GM19023 (cell line): ENCODE measurements at regions not wholly inside any gene's neighbourhood (a gene's known extent, or its start where the extent isn't known, plus 50 kb on each side); places are given as distances from the start of the nearest gene placed in this dataset.

Experiments
- ATAC-seq: cut with Tn5 transposase; IDR thresholded peaks from one replicate; pipeline ENCODE4 v1.9.1; 2021; ENCODE audit warnings: mild to moderate bottlenecking, moderate library complexity; ENCODE audit not compliant: unreplicated experiment

- no peak for ATAC-seq
Measured at GRCh38 chr6:44630125-44631028, 242.9 kb downstream of the CDC5L start.

GRCh38 chr6:44631968-44632367, 244.5 kb downstream of the CDC5L start:
- ATAC-seq = no peak

- ATAC-seq = no peak
Measured at GRCh38 chr6:44634321-44634720, 246.8 kb downstream of the CDC5L start.

- ATAC-seq = no peak
Measured at GRCh38 chr6:44635486-44635885, 248.0 kb downstream of the CDC5L start.

DNA sequence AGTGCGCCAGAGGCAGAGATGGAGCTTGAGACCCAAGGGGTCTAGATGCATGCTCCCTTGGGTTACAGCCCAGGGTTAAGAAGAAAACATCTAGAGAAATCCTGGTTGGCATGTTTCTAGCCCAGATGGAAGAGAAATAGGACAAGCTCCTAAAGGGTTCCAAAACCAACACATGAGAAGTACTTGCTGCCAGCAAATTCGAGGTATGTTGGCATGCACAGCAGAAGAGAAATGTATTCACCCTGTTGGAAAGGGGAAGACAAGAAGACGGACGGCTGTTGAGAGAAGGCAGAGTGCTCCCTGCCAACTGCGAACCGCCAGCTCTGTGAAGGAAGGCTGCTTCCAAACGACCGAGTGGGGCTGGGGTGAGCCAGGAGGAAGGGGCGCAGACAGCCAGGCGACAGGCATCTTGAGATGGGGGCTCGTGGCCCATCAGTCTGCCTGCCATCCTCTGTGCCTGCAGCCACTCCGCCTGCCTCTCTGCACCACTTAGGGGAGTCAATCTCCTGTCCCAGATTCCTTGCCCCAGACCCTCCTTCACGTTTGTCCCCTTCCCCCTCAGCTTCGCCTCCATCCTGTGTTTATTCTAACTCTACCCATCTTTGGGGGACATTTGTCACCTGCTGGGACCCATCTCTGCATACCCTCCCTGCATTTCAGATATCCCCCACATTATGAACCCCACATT, 249.2 kb downstream of the CDC5L start:
- ATAC-seq = no peak

- no peak for ATAC-seq
Measured at GRCh38 chr6:44641344-44642031, 254.0 kb downstream of the CDC5L start.

- ATAC-seq = no peak
Measured at GRCh38 chr6:44642349-44642748, 254.8 kb downstream of the CDC5L start.

DNA sequence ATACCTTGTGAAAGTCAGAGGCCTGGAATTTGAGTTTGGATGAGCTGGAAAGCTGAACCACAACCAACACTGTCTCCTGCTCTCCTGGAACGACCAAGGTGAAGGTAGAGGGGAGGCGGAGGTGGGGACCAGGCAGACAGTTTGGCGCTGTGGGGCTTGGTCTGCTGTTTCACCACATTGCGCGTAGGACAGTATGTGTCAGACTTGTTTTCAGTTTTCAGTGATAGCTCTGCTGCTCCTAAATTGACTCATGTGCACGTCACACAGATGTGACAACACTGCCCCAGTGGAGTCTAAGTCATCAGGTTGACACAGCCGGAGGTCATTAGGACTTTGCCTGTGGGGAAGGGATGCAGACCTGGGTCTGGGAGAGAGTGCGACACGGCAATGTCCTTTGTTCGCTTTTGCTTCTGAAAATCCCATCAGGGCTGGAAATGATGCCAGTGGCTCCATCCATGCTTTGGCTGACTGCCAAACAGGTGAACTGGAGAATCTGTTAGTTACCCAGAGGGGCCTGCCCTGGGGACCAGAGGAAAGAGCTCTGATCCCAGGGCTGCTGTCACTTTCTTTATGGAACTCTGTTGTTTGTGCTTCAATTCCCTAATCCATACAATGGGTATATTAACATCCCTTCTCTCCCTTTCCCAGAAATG, 255.5 kb downstream of the CDC5L start:
- no peak for ATAC-seq

DNA sequence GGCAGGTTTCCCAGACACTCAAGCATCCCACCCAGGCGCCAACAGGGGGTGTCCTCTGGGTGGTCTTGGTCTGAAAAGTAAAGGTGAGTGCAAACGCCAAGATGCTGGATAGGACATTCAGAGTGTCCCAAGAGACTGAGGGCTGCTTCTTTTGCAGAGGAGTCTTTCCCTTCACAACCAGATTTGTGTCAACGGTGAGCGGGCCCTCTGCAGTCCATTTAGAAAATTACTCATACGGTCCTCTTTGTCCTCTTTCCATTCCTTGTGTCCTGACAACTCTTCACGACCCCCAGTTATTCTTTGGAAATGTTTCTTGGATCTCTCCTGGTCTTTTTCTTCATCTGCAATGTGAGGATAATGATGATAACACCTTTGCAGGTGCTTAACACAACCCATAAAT, 257.8 kb downstream of the CDC5L start:
- ATAC-seq = no peak

DNA sequence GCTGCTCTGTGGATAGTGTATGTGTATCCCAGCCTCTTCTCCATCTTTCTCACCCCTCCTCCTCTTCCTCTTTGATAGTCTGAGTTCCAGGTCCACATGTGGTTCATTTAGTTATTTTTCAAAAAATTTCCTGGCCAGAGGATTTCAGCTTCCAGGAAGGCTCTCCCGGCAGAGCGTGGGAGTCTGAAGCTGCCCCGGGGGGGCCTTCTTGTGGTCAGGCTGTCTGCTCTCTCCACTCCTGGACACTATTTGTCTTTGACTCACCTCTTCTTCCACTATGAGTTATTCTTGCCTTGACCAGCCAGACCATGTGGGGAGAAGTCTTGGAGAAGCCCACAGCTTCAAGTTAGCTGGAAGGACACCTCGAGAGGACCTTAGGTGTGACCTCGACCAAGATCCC, 258.8 kb downstream of the CDC5L start:
- ATAC-seq = no peak

GRCh38 chr6:44649365-44650025, 262.0 kb downstream of the CDC5L start:
- no peak for ATAC-seq

GRCh38 chr6:44650495-44650894, 263.0 kb downstream of the CDC5L start:
- ATAC-seq = no peak

- ATAC-seq = no peak
Measured at GRCh38 chr6:44650947-44651346, 263.4 kb downstream of the CDC5L start.

GRCh38 chr6:44651604-44652003, 264.1 kb downstream of the CDC5L start:
- no peak for ATAC-seq

GRCh38 chr6:44652547-44652946, 265.0 kb downstream of the CDC5L start:
- ATAC-seq = no peak

DNA sequence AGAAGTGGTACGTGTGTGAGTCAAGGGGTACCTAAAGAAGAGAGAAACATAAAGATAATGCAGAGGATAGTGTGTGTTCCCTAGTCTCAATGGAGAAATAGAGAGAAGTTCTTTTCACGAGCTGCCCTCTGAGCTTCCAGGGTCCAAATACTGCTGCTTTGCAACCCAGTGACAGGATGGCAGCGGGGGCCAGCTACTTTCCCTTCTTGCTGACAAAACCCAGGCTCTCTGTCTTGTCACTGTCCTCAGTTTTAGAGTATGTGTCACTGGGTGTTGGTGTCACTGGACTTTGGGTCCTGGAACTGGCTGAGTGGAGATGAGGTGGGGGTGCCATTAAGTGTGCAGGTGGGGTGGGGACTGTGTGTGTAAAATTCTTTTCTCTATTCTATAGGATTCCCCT, 265.6 kb downstream of the CDC5L start:
- no peak for ATAC-seq

DNA sequence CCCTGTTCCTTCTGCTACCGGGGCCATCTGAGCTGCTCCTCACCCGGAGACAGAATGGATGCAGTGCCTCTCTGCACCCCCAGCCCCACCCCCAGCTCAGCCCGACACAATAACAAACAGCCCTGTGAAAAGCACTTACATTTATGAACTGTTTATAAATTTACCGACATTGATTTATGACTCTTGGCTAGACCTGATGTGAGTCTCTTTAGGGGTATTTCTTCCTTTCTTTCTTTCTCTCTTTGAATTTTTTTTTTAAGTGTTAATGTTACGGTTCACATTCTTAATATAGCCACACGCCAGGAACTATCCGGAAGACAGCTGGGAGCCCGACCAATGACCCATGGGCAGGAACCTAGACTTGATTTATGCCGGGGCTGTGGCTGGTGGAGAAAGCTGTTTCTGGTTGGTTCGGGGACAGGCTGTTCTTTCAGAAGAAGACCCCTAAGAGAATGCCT, 266.3 kb downstream of the CDC5L start:
- no peak for ATAC-seq

DNA sequence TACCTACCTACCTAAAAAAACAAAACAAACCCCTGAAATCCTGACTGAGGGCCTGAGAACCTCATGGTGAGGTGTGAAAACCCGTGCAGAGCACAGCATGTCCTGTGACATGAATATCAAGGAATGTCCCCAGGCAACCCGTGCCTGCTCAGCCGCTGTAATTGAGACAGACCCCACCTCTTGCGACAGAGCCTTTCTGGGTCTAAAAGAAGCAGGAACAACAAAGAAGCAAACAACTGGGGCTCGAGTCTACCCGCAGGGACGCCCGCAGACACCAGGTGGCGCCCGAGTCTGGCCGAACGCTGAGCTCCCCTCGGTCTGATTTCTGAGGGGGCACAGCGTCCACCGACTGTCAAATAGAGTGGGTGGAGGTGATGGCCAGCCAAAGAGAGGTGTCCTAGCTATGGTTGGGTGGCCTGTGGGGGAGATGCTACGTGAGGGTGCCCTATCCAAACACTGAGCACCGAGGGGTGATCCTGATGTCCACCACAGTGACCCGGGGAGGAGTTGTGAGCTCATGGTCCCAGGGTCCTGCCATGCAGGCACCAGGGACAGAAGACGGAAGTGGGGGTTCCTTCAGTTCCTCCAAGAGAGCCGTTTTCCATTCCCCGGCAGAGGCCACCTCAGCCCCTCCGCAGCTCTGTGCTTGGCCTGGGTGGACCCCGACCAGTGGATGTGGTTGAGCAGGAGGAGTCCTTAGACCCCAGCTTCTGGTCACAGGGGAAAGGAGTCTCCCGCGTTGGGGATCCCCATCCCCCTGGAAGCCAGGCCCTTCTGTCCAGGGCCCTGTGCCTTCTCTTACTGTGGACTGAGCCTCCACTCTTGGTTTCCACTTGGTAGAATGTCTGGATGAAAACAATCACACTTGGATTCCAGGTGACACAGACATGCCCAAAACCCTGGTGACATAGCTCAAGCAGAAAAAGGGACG, 268.2 kb downstream of the CDC5L start:
- no peak for ATAC-seq

DNA sequence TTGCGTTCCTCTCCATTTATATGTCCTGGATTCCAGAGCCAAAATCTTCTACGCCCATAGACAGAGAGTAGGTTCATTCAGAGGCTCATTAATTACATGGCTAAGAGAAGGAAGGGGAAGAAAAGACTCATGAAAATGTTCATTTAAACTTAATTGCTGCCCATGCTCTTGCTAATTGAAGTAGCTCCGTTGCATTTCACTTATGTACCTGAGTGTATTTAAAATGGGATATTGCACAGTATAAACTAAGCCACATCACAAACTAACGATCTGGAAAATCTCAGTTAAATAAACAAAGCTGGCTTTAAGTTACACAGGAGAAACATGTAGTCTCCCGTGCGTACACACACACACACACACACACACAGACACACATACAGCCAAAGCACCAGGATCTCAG, 269.2 kb downstream of the CDC5L start:
- ATAC-seq = no peak
